ENCODE measurements at regions not wholly inside any gene's neighbourhood (a gene's known extent, or its start where the extent isn't known, plus 50 kb on each side); places are given as distances from the start of the nearest gene placed in this dataset.

GRCh38 chr2:200013906-200014305, 58.5 kb downstream of the MAIP1 start:
- no peaks in the 10 kb centered on the region for H3K4me1 Mint-ChIP-seq
- H3K27me3 Mint-ChIP-seq, result peaks cover 9% of the 10 kb centered on the region
- no peak overlapping the region for H3K4me3 Mint-ChIP-seq
- H3K9me3 Mint-ChIP-seq, result peaks cover 11% of the 10 kb centered on the region
- H3K36me3 Mint-ChIP-seq, result no peaks in the 10 kb centered on the region
- ATAC-seq, result no peak
- no peak overlapping the region for H3K27ac Mint-ChIP-seq

GRCh38 chr2:200021449-200022114, 66.2 kb downstream of the MAIP1 start:
- Mint-ChIP-seq H3K4me3 (no peak overlapping the region), H3K9me3 (peaks cover 14% of the 10 kb centered on the region), H3K27ac (no peak overlapping the region), H3K27me3 (peaks cover 53% of the 10 kb centered on the region), H3K36me3 (no peaks in the 10 kb centered on the region), H3K4me1 (no peaks in the 10 kb centered on the region)
- no peak for ATAC-seq

GRCh38 chr2:200022511-200022910, 67.1 kb downstream of the MAIP1 start:
- H3K4me3 Mint-ChIP-seq, result no peak overlapping the region
- H3K27ac Mint-ChIP-seq, result no peak overlapping the region
- peaks cover 11% of the 10 kb centered on the region for H3K9me3 Mint-ChIP-seq
- H3K27me3 Mint-ChIP-seq, result peaks cover 53% of the 10 kb centered on the region
- no peaks in the 10 kb centered on the region for H3K36me3 Mint-ChIP-seq
- H3K4me1 Mint-ChIP-seq, result no peaks in the 10 kb centered on the region
- ATAC-seq, result no peak

GRCh38 chr2:200023570-200023969, 68.2 kb downstream of the MAIP1 start:
- no peak overlapping the region for H3K27ac Mint-ChIP-seq
- H3K36me3 Mint-ChIP-seq, result no peaks in the 10 kb centered on the region
- H3K4me3 Mint-ChIP-seq, result no peak overlapping the region
- peaks cover 45% of the 10 kb centered on the region for H3K27me3 Mint-ChIP-seq
- no peak for ATAC-seq
- H3K9me3 Mint-ChIP-seq, result peaks cover 6% of the 10 kb centered on the region
- H3K4me1 Mint-ChIP-seq, result no peaks in the 10 kb centered on the region

GRCh38 chr2:200025717-200026116, 70.3 kb downstream of the MAIP1 start:
- ATAC-seq, result no peak
- peaks cover 32% of the 10 kb centered on the region for H3K27me3 Mint-ChIP-seq
- no peak overlapping the region for H3K27ac Mint-ChIP-seq
- no peaks in the 10 kb centered on the region for H3K9me3 Mint-ChIP-seq
- H3K36me3 Mint-ChIP-seq, result no peaks in the 10 kb centered on the region
- H3K4me3 Mint-ChIP-seq, result no peak overlapping the region
- no peaks in the 10 kb centered on the region for H3K4me1 Mint-ChIP-seq

GRCh38 chr2:200026332-200027230, 71.2 kb downstream of the MAIP1 start:
- no peaks in the 10 kb centered on the region for H3K4me1 Mint-ChIP-seq
- no peak for ATAC-seq
- H3K9me3 Mint-ChIP-seq, result no peaks in the 10 kb centered on the region
- H3K27ac Mint-ChIP-seq, result no peak overlapping the region
- no peaks in the 10 kb centered on the region for H3K36me3 Mint-ChIP-seq
- no peak overlapping the region for H3K4me3 Mint-ChIP-seq
- H3K27me3 Mint-ChIP-seq, result peaks cover 23% of the 10 kb centered on the region

GRCh38 chr2:200028998-200029397, 73.6 kb downstream of the MAIP1 start:
- Mint-ChIP-seq H3K4me3 (no peak overlapping the region), H3K9me3 (no peaks in the 10 kb centered on the region), H3K36me3 (no peaks in the 10 kb centered on the region), H3K27ac (no peak overlapping the region), H3K4me1 (no peaks in the 10 kb centered on the region), H3K27me3 (peaks cover 14% of the 10 kb centered on the region)
- no peak for ATAC-seq

GRCh38 chr2:200032895-200033294, 77.5 kb downstream of the MAIP1 start:
- Mint-ChIP-seq H3K27me3 (peaks cover 11% of the 10 kb centered on the region), H3K4me1 (no peaks in the 10 kb centered on the region)
- no peak for ATAC-seq

GRCh38 chr2:200033929-200034328, 78.5 kb downstream of the MAIP1 start:
- H3K36me3 Mint-ChIP-seq, result no peaks in the 10 kb centered on the region

More at GRCh38 chr2:200032895-200033294, 77.5 kb downstream of the MAIP1 start:
- Mint-ChIP-seq H3K9me3 (no peaks in the 10 kb centered on the region), H3K36me3 (no peaks in the 10 kb centered on the region), H3K4me3 (no peak overlapping the region), H3K27ac (no peak overlapping the region)

GRCh38 chr2:200034816-200035215, 79.4 kb downstream of the MAIP1 start:
- Mint-ChIP-seq H3K4me3 (no peak overlapping the region), H3K4me1 (no peaks in the 10 kb centered on the region), H3K9me3 (no peaks in the 10 kb centered on the region), H3K27ac (no peak overlapping the region), H3K27me3 (peaks cover 11% of the 10 kb centered on the region), H3K36me3 (no peaks in the 10 kb centered on the region)
- no peak for ATAC-seq

More at GRCh38 chr2:200033929-200034328, 78.5 kb downstream of the MAIP1 start:
- H3K27ac Mint-ChIP-seq, result no peak overlapping the region
- no peaks in the 10 kb centered on the region for H3K9me3 Mint-ChIP-seq
- peaks cover 11% of the 10 kb centered on the region for H3K27me3 Mint-ChIP-seq
- ATAC-seq, result no peak
- H3K4me3 Mint-ChIP-seq, result no peak overlapping the region
- no peaks in the 10 kb centered on the region for H3K4me1 Mint-ChIP-seq

- Mint-ChIP-seq H3K4me3 (no peak overlapping the region), H3K27me3 (no peaks in the 10 kb centered on the region), H3K9me3 (peaks cover 5% of the 10 kb centered on the region), H3K36me3 (no peaks in the 10 kb centered on the region), H3K27ac (no peak overlapping the region), H3K4me1 (no peaks in the 10 kb centered on the region)
- no peak for ATAC-seq
Observed at GRCh38 chr2:200039724-200040650, 84.6 kb downstream of the MAIP1 start.

GRCh38 chr2:200040831-200041230, 85.4 kb downstream of the MAIP1 start:
- H3K4me1 Mint-ChIP-seq, result no peaks in the 10 kb centered on the region
- no peak for ATAC-seq
- peaks cover 8% of the 10 kb centered on the region for H3K9me3 Mint-ChIP-seq
- no peaks in the 10 kb centered on the region for H3K36me3 Mint-ChIP-seq
- H3K27me3 Mint-ChIP-seq, result no peaks in the 10 kb centered on the region
- H3K4me3 Mint-ChIP-seq, result no peak overlapping the region
- no peak overlapping the region for H3K27ac Mint-ChIP-seq

GRCh38 chr2:200041639-200042038, 86.3 kb downstream of the MAIP1 start:
- no peaks in the 10 kb centered on the region for H3K36me3 Mint-ChIP-seq
- peaks cover 11% of the 10 kb centered on the region for H3K9me3 Mint-ChIP-seq
- no peaks in the 10 kb centered on the region for H3K4me1 Mint-ChIP-seq
- H3K27me3 Mint-ChIP-seq, result no peaks in the 10 kb centered on the region
- H3K27ac Mint-ChIP-seq, result no peak overlapping the region
- ATAC-seq, result no peak
- H3K4me3 Mint-ChIP-seq, result no peak overlapping the region

GRCh38 chr2:200042102-200042735, 86.8 kb downstream of the MAIP1 start:
- ATAC-seq, result no peak

GRCh38 chr2:200042944-200043343, 87.6 kb downstream of the MAIP1 start:
- no peak for ATAC-seq
- Mint-ChIP-seq H3K4me3 (no peak overlapping the region), H3K27me3 (no peaks in the 10 kb centered on the region), H3K9me3 (peaks cover 14% of the 10 kb centered on the region), H3K4me1 (no peaks in the 10 kb centered on the region), H3K27ac (no peak overlapping the region), H3K36me3 (no peaks in the 10 kb centered on the region)

More at GRCh38 chr2:200042102-200042735, 86.8 kb downstream of the MAIP1 start:
- H3K4me1 Mint-ChIP-seq, result no peaks in the 10 kb centered on the region
- H3K27ac Mint-ChIP-seq, result no peak overlapping the region
- H3K9me3 Mint-ChIP-seq, result peaks cover 14% of the 10 kb centered on the region
- H3K27me3 Mint-ChIP-seq, result no peaks in the 10 kb centered on the region
- no peaks in the 10 kb centered on the region for H3K36me3 Mint-ChIP-seq
- H3K4me3 Mint-ChIP-seq, result no peak overlapping the region

Data from stimulated activated memory B cell treated with anti-CD40 and anti-IgM and Interleukin-4, amounts not matched to agents 10 μg/mL and 1 μg/mL and 100 μg/mL, for 72 hours (primary cell).